ENCODE measurements at regions not wholly inside any gene's neighbourhood (a gene's known extent, or its start where the extent isn't known, plus 50 kb on each side); places are given as distances from the start of the nearest gene placed in this dataset.

DNA sequence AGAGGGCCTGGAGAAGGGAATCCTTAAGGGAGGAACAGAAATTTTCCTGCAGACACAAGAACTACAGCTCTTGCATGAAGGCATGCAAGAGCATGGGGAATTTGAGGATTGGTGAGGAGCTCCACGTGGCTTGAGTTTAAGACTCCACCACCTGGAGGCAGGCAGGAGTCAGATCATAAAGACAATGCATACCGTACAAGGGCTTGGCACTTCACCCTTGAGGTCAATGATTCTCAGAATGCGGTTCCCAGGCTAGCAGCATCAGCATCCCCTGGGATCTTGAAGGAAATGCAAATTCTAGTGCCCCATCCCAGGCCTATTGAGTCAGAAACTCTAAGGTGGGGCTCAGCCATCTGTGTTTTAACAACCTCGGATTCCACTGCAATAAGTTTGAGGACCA is 143.8 kb downstream of the C7orf25 start:
- no peak for ATAC-seq
- DNase-seq (ENCODE audit: low spot score in 2 of 2), result no peak
- Mint-ChIP-seq H3K27ac (no peak overlapping the region), H3K9me3 (peaks cover 4% of the 10 kb centered on the region in 2 donors), H3K36me3 (no peaks in the 10 kb centered on the region)

- Mint-ChIP-seq H3K36me3 (no peaks in the 10 kb centered on the region), H3K27ac (no peak overlapping the region), H3K9me3 (peaks cover 4 to 13% of the 10 kb centered on the region in 2 donors)
- no peak for DNase-seq (ENCODE audit: low spot score in 2 of 2)
- no peak for ATAC-seq
Measured at GRCh38 chr7:42766782-42767423, 145.0 kb downstream of the C7orf25 start.

- H3K36me3 Mint-ChIP-seq, result no peaks in the 10 kb centered on the region
- DNase-seq (ENCODE audit: low spot score in 2 of 2) (no peak), ATAC-seq (no peak)
- H3K27ac Mint-ChIP-seq, result no peak overlapping the region
- peaks cover 4 to 13% of the 10 kb centered on the region in 2 donors for H3K9me3 Mint-ChIP-seq
Measured at GRCh38 chr7:42765931-42766330, 145.9 kb downstream of the C7orf25 start.

DNA sequence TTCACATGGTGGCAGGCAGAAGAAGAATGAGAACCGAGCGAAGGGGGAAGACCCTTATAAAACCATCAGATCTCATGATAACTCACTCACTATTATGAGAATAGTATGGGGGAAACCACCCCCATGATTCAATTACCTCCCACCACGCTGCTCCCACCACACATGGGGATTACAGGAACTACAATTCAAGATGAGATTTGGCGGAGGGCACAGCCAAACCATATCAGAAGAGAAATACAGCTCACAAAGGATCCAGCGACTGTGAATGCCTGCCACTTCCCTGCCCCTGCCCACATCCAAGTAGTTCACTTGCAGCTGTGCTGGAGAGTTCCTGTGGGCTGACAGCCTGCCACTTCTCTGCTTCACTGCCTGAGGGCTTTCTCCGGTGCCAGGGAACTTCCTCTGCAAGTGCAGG is 148.7 kb downstream of the C7orf25 start:
- DNase-seq (ENCODE audit: low spot score in 2 of 2), result no peak
- peak in 1 of 2 donors; percentile 70 for ATAC-seq
- no peaks in the 10 kb centered on the region for H3K36me3 Mint-ChIP-seq
- peaks cover 4 to 18% of the 10 kb centered on the region in 2 donors for H3K9me3 Mint-ChIP-seq
- H3K27ac Mint-ChIP-seq, result no peak overlapping the region

DNA sequence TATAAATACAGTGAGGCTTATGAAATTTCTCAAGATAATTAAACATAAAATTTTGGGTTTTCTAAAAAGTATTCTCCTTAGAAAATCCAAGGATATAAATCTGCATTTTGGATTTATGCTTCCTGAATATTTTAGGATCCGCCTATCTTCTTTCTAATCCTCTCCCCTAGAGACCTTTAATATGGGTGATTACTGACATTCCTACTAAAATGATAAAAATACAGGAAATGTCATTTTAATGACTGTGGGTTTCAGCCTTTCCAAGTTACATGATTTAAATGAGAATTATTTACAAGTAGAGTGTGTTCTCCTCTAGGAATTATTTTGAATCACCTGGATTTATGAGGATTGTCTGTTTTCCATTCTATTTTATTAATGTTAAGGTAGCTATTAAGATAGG is 150.4 kb downstream of the C7orf25 start:
- peaks cover 4 to 18% of the 10 kb centered on the region in 2 donors for H3K9me3 Mint-ChIP-seq
- ATAC-seq (no peak), DNase-seq (ENCODE audit: low spot score in 2 of 2) (no peak)
- H3K27ac Mint-ChIP-seq, result no peak overlapping the region
- no peaks in the 10 kb centered on the region for H3K36me3 Mint-ChIP-seq

GRCh38 chr7:42758124-42758523 is 153.7 kb downstream of the C7orf25 start:
- peaks cover 0 to 14% of the 10 kb centered on the region in 2 donors for H3K9me3 Mint-ChIP-seq
- H3K36me3 Mint-ChIP-seq, result no peaks in the 10 kb centered on the region
- no peak for DNase-seq (ENCODE audit: low spot score in 2 of 2)
- H3K27ac Mint-ChIP-seq, result no peak overlapping the region
- no peak for ATAC-seq

- Mint-ChIP-seq H3K9me3 (peaks cover 5 to 11% of the 10 kb centered on the region in 2 donors), H3K27ac (no peak overlapping the region), H3K36me3 (no peaks in the 10 kb centered on the region)
- no peak for ATAC-seq
- no peak for DNase-seq (ENCODE audit: low spot score in 2 of 2)
Measured at GRCh38 chr7:42756841-42757240, 155.0 kb downstream of the C7orf25 start.

DNA sequence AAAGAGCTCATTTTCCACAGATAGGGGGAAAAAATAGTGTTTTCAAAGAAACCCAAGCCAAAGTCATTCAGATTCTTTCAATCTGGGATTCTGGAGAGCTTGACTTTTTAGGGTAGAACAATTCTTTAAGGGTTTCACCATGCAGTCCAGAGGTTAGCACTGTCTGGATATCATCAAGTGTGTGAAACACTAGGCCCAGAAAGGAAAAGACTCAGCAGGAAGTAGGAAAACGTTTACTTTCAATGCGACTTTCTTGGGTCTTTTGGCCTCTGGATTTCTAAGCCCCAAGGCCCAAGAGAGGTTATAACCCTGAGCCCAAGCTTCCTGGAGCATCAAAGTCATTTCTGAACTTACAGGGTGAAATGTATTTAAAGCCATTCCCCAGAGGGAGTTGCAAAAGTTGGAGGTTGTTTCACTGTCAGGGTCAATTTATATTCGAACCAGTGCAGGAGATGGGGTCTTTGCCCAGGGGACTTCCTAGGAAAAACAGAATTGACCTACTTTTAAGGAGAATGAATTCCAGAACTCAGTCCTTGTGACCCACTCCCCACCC is 158.0 kb downstream of the C7orf25 start:
- H3K9me3 Mint-ChIP-seq, result peaks cover 6 to 13% of the 10 kb centered on the region in 2 donors
- H3K27ac Mint-ChIP-seq, result no peak overlapping the region
- ATAC-seq (no peak), DNase-seq (ENCODE audit: low spot score in 2 of 2) (no peak)
- H3K36me3 Mint-ChIP-seq, result no peaks in the 10 kb centered on the region

GRCh38 chr7:42753367-42753766 is 158.5 kb downstream of the C7orf25 start:
- DNase-seq (ENCODE audit: low spot score in 2 of 2) (no peak), ATAC-seq (no peak)
- Mint-ChIP-seq H3K27ac (no peak overlapping the region), H3K9me3 (peaks cover 6 to 13% of the 10 kb centered on the region in 2 donors), H3K36me3 (no peaks in the 10 kb centered on the region)

GRCh38 chr7:42750172-42750571 is 161.7 kb downstream of the C7orf25 start:
- H3K36me3 Mint-ChIP-seq, result no peaks in the 10 kb centered on the region
- no peak for DNase-seq (ENCODE audit: low spot score in 2 of 2)
- ATAC-seq, result no peak
- H3K27ac Mint-ChIP-seq, result no peak overlapping the region
- peaks cover 12 to 17% of the 10 kb centered on the region in 2 donors for H3K9me3 Mint-ChIP-seq

DNA sequence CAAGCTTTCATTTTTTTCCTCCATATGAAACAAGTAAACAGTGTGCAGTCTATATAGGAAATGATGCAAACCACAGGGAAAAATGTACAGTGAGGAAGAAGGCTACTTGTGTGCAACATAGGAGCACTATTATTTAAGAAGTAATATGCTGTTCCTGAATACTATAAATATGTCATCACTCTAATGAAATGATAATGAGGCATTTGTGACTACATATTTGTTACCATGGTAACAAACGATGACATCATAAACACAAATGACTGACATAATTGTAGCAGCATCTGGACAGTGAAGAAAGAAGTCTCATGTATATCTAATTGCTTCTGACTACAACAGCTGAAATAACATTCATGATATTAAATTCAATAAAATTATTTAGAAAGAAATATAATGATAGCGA is 164.8 kb downstream of the C7orf25 start:
- H3K36me3 Mint-ChIP-seq, result no peaks in the 10 kb centered on the region

DNA sequence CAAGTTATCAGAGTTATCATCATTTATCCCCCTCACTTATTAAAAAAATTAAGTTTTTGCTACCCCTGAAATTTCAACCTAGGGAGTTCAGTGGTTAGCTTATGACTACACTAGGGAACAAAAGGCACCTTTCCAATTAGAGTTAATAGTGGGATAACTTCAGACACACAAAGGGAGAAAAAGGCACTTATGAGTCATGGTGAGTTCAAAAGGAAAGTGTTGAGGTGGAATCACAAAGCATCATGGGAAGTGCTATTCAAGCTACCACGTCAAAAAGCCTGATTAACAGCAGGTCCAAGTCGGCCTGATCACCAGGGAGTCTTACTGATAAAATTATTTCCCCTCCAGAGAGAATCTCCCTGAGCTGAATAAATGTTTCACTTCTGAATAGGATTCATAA is 165.7 kb downstream of the C7orf25 start:
- H3K36me3 Mint-ChIP-seq, result no peaks in the 10 kb centered on the region
- ATAC-seq (no peak), DNase-seq (ENCODE audit: low spot score in 2 of 2) (no peak)
- H3K9me3 Mint-ChIP-seq, result peaks cover 6 to 12% of the 10 kb centered on the region in 2 donors
- H3K27ac Mint-ChIP-seq, result no peak overlapping the region

More for the DNA sequence above, 164.8 kb downstream of the C7orf25 start:
- ATAC-seq, result no peak
- H3K27ac Mint-ChIP-seq, result no peak overlapping the region
- H3K9me3 Mint-ChIP-seq, result peaks cover 6 to 12% of the 10 kb centered on the region in 2 donors
- DNase-seq (ENCODE audit: low spot score in 2 of 2), result no peak

GRCh38 chr7:42745357-42746059 is 166.4 kb downstream of the C7orf25 start:
- Mint-ChIP-seq H3K36me3 (no peaks in the 10 kb centered on the region), H3K9me3 (peaks cover 6 to 12% of the 10 kb centered on the region in 2 donors), H3K27ac (no peak overlapping the region)
- peak in 1 of 2 donors; percentile 39 for DNase-seq (ENCODE audit: low spot score in 2 of 2)
- no peak for ATAC-seq

- peaks cover 6 to 7% of the 10 kb centered on the region in 2 donors for H3K9me3 Mint-ChIP-seq
- DNase-seq (ENCODE audit: low spot score in 2 of 2) (no peak), ATAC-seq (no peak)
- no peak overlapping the region for H3K27ac Mint-ChIP-seq
- no peaks in the 10 kb centered on the region for H3K36me3 Mint-ChIP-seq
Measured at GRCh38 chr7:42744746-42745145, 167.1 kb downstream of the C7orf25 start.

DNA sequence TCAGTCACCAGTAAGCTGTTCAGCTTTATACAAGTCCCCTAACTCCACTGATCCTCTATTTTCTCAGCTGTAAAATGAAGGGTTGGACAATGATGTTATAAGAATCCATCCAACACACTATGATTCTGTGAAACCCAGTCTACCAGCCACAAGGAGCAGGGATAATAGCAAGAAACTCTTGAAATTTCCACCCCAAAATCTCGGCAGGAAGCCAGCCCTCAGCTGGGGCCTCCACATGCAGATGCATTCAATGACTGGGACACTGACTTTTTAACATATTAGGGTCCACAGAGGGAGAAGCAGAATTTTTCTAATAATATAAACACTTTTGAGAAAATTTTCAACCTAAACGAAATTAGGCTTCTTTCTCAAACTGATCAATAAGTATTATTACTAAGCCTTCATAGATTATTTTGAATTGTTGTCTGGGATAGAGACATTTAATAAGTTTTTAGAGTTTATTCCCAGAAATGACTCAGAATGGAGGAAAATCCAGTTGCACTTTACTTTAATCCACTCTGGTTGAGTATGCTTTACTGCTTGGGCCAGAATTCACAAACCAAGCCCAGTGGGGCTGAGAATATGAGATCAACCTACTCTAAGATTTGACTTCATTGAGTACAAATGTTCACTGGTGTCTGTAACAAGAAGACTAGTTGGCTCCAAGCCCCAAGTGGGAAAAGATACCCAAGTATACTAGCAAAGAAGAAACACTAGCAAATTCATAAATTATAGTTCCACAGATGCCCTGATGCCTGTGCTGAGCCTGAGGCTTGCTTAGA is 168.6 kb downstream of the C7orf25 start:
- Mint-ChIP-seq H3K9me3 (peaks cover 6 to 9% of the 10 kb centered on the region in 2 donors), H3K27ac (no peak overlapping the region), H3K36me3 (no peaks in the 10 kb centered on the region)
- DNase-seq (ENCODE audit: low spot score in 2 of 2) (no peak), ATAC-seq (no peak)

DNA sequence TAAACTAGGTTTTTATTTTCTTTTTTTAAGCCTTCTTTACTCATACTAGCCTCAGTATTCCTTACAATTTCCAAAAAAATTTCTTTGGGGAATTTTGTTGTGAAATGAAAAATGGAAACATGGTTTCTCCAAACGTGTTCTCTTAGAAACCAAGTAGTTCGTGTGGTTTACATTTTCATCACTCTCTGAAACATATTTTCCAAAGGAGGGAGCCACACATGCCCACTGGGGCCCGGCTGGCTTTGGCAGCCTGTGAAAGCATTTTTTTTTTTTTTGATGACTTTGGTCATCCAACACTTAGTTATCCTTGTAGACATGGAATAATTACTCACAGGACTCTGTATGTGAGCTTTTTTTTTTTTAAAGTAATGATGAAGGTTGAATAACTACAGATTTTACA is 169.6 kb downstream of the C7orf25 start:
- ATAC-seq (no peak), DNase-seq (ENCODE audit: low spot score in 2 of 2) (no peak)
- Mint-ChIP-seq H3K9me3 (peaks cover 7 to 10% of the 10 kb centered on the region in 2 donors), H3K36me3 (no peaks in the 10 kb centered on the region), H3K27ac (no peak overlapping the region)

DNA sequence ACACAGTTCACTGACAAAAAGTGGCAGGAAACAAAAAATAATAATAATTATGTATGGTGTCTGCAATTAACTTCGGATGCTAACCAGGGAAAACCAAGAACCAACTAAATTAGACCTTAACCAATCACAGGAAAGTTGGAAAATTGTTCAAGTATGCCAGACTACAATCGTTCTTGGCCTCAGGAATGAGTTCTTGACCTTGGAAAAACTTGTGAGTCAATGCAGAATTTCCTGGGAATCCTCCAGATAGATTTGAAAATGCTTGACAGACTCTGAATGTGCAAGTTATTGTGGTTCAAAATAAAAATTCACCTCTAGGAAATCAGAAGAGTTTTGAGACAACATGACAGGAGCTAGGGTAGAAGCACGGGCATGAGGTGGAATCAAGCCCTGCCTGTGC is 171.5 kb downstream of the C7orf25 start:
- Mint-ChIP-seq H3K9me3 (peaks cover 11 to 13% of the 10 kb centered on the region in 2 donors), H3K36me3 (no peaks in the 10 kb centered on the region), H3K27ac (no peak overlapping the region)
- no peak for DNase-seq (ENCODE audit: low spot score in 2 of 2)
- no peak for ATAC-seq
